CD14-positive monocyte (primary cell): ENCODE measurements at regions not wholly inside any gene's neighbourhood (a gene's known extent, or its start where the extent isn't known, plus 50 kb on each side); places are given as distances from the start of the nearest gene placed in this dataset.

Experiments
- DNase-seq, 3 donors: peaks; one replicate each; pipeline ENCODE4 v3.0.0-alpha.2; 2011 to 2022
- H2AFZ ChIP-seq: 2 replicates; pipeline ENCODE4 v1.6.0; 2012; ENCODE audit warnings: mild to moderate bottlenecking, low read depth, low read length, inconsistent platforms; ENCODE audit not compliant: insufficient read depth, poor library complexity, severe bottlenecking
- H3K27ac ChIP-seq, 2 donors: 1 replicate in 1 of 2; 2 replicates in 1 of 2; pipeline ENCODE4 v1.5.1; 2012 to 2013; ENCODE audit warnings: low read length in 2 of 2, control low read depth in 1 of 2, inconsistent platforms in 1 of 2, low read depth in 1 of 2, mild to moderate bottlenecking in 1 of 2
- H3K27me3 ChIP-seq, 2 donors: one replicate each; pipeline versions ENCODE4 v1.6.0 to v1.6.1; 2011 to 2013; ENCODE audit warnings: low read length in 2 of 2; ENCODE audit not compliant: control insufficient read depth in 2 of 2, insufficient read depth in 2 of 2
- H3K36me3 ChIP-seq, 2 donors: replicated peaks in 1 of 2; 1 replicate in 1 of 2; 2 replicates in 1 of 2; pipeline versions ENCODE4 v1.5.1 to v1.6.1; 2012 to 2013; ENCODE audit warnings: low read length in 2 of 2, control low read depth in 1 of 2, inconsistent platforms in 1 of 2, mild to moderate bottlenecking in 1 of 2; ENCODE audit not compliant: insufficient read depth in 2 of 2, control insufficient read depth in 1 of 2
- H3K4me1 ChIP-seq, 2 donors: 1 replicate in 1 of 2; 2 replicates in 1 of 2; pipeline versions ENCODE4 v1.5.1 to v1.6.1; 2012 to 2013; ENCODE audit warnings: low read length in 2 of 2, control low read depth in 1 of 2, inconsistent platforms in 1 of 2, mild to moderate bottlenecking in 1 of 2, moderate library complexity in 1 of 2; ENCODE audit not compliant: insufficient read depth in 2 of 2, control insufficient read depth in 1 of 2
- H3K4me2 ChIP-seq: replicated peaks from 2 replicates; pipeline ENCODE3; 2012; ENCODE audit warnings: low read length, moderate library complexity, mild to moderate bottlenecking; ENCODE audit not compliant: poor library complexity, severe bottlenecking; ENCODE audit errors: extremely low read depth
- H3K4me3 ChIP-seq, 3 experiments: fragments of 200-600 bp in 1 of 3; sonication (generic) in 1 of 3; replicated peaks in 1 of 3; 1 replicate in 2 of 3; 2 replicates in 1 of 3; pipeline ENCODE4 v1.5.1; 2011 to 2013; ENCODE audit warnings: low read length in 3 of 3, mild to moderate bottlenecking in 3 of 3, control low read depth in 2 of 3, low read depth in 2 of 3, inconsistent platforms in 1 of 3, moderate library complexity in 1 of 3
- H3K79me2 ChIP-seq: 2 replicates; pipeline ENCODE4 v1.6.0; 2012; ENCODE audit warnings: mild to moderate bottlenecking, control low read depth, inconsistent platforms, low read length, moderate library complexity; ENCODE audit not compliant: insufficient read depth
- H3K9ac ChIP-seq: 2 replicates; pipeline ENCODE4 v1.6.0; 2017; ENCODE audit warnings: low read length, mild to moderate bottlenecking; ENCODE audit not compliant: insufficient read depth, poor library complexity, severe bottlenecking
- H3K9me3 ChIP-seq, 2 donors: replicated peaks in 1 of 2; 1 replicate in 1 of 2; 2 replicates in 1 of 2; pipeline versions ENCODE4 v1.5.1 to v1.6.1; 2012 to 2013; ENCODE audit warnings: low read length in 2 of 2, control low read depth in 1 of 2; ENCODE audit not compliant: control insufficient read depth in 1 of 2, insufficient read depth in 1 of 2
- H4K20me1 ChIP-seq: 2 replicates; pipeline ENCODE4 v1.6.0; 2012; ENCODE audit warnings: mild to moderate bottlenecking, low read length, control low read depth, moderate library complexity; ENCODE audit not compliant: insufficient read depth
- H3K27ac Mint-ChIP-seq, 7 donors: one replicate each; pipeline ENCODE4 v1.8.0; 2020; ENCODE audit warnings: mild to moderate bottlenecking in 7 of 7, mixed read lengths in 7 of 7, moderate library complexity in 6 of 7, inconsistent platforms in 2 of 7
- H3K27me3 Mint-ChIP-seq, 3 donors: one replicate each; pipeline ENCODE4 v1.8.0; 2021 to 2022; ENCODE audit warnings: low read depth in 3 of 3, mild to moderate bottlenecking in 3 of 3, mixed read lengths in 3 of 3, moderate library complexity in 3 of 3, inconsistent platforms in 1 of 3
- H3K36me3 Mint-ChIP-seq, 2 donors: one replicate each; pipeline ENCODE4 v1.8.0; 2020; ENCODE audit warnings: mixed read lengths in 2 of 2, inconsistent platforms in 1 of 2, mild to moderate bottlenecking in 1 of 2
- H3K4me1 Mint-ChIP-seq: one replicate; pipeline ENCODE4 v1.8.0; 2020; ENCODE audit warnings: mild to moderate bottlenecking, mixed read lengths
- H3K4me3 Mint-ChIP-seq, 2 donors: one replicate each; pipeline ENCODE4 v1.8.0; 2020; ENCODE audit warnings: mild to moderate bottlenecking in 2 of 2, mixed read lengths in 2 of 2, moderate library complexity in 1 of 2
- H3K9me3 Mint-ChIP-seq, 7 donors: one replicate each; pipeline ENCODE4 v1.8.0; 2020 to 2022; ENCODE audit warnings: mixed read lengths in 7 of 7, mild to moderate bottlenecking in 6 of 7, moderate library complexity in 6 of 7, inconsistent platforms in 2 of 7
- CTCF ChIP-seq: fragments of 200-600 bp; IDR thresholded peaks from one replicate; pipeline ENCODE4 v1.8.0; 2022; ENCODE audit warnings: antibody characterized with exemption, mild to moderate bottlenecking
- WGBS: methylation state at CpG from one replicate; pipeline ENCODE4 v1.1.5; 2013; ENCODE audit warnings: missing lambda C conversion rate; ENCODE audit not compliant: insufficient coverage; 5-methylcytosine and 5-hydroxymethylcytosine counted together
- intact Hi-C, 2 donors: fragments of 100-400 bp; cut with micrococcal nuclease; formaldehyde crosslinking; loops; one replicate each; pipeline versions ENCODE4 v1.15.0 to v1.15.1; 2023

GRCh38 chrX:148080593-148080992, 99.5 kb downstream of the FMR1NB start:
- Histone ChIP-seq H3K27me3 (no peaks in the 10 kb centered on the region), H3K79me2 (no peaks in the 10 kb centered on the region), H4K20me1 (no peaks in the 10 kb centered on the region), H3K9me3 (no peaks in the 10 kb centered on the region), H3K4me3 (no peak overlapping the region), H3K4me2 (no peak overlapping the region), H3K27ac (no peak overlapping the region), H2AFZ (no peak overlapping the region), H3K4me1 (no peaks in the 10 kb centered on the region), H3K9ac (no peak overlapping the region), H3K36me3 (no peaks in the 10 kb centered on the region)
- no peaks in the 10 kb centered on the region for H3K36me3 Mint-ChIP-seq
- peaks cover 0 to 3% (median 0%) of the 10 kb centered on the region in 7 donors for H3K9me3 Mint-ChIP-seq
- WGBS, result no CpG with 5 or more reads among the region's 2 CpGs
- intact Hi-C loops, result no loop called here
- DNase-seq, result no peak
- H3K4me3 Mint-ChIP-seq, result no peak overlapping the region
- TF ChIP-seq CTCF, result no peak
- H3K27me3 Mint-ChIP-seq, result peaks cover 0 to 1% (median 0%) of the 10 kb centered on the region in 3 donors
- no peak overlapping the region for H3K27ac Mint-ChIP-seq
- no peaks in the 10 kb centered on the region for H3K4me1 Mint-ChIP-seq

GRCh38 chrX:148084611-148085010, 103.5 kb downstream of the FMR1NB start:
- Mint-ChIP-seq H3K27ac (no peak overlapping the region), H3K27me3 (peaks cover 0 to 3% (median 0%) of the 10 kb centered on the region in 3 donors), H3K4me1 (no peaks in the 10 kb centered on the region), H3K36me3 (no peaks in the 10 kb centered on the region), H3K9me3 (peaks cover 0 to 3% (median 0%) of the 10 kb centered on the region in 7 donors), H3K4me3 (no peak overlapping the region)
- Histone ChIP-seq H3K27ac (no peak overlapping the region), H3K4me3 (no peak overlapping the region), H4K20me1 (no peaks in the 10 kb centered on the region), H3K4me2 (no peak overlapping the region), H3K4me1 (no peaks in the 10 kb centered on the region), H2AFZ (no peak overlapping the region), H3K27me3 (no peaks in the 10 kb centered on the region), H3K9ac (no peak overlapping the region), H3K9me3 (no peaks in the 10 kb centered on the region), H3K36me3 (no peaks in the 10 kb centered on the region), H3K79me2 (no peaks in the 10 kb centered on the region)
- no CpG with 5 or more reads among the region's 1 CpG for WGBS
- no peak for DNase-seq
- no peak for TF ChIP-seq CTCF
- intact Hi-C loops, result no loop called here
